ENCODE measurements at regions not wholly inside any gene's neighbourhood (a gene's known extent, or its start where the extent isn't known, plus 50 kb on each side); places are given as distances from the start of the nearest gene placed in this dataset.

- TF ChIP-seq CTCF (IDR thresholded peaks at IDR 0.05; ENCODE audit: low read depth, low read length, missing control alignments), result no peak
- DNase-seq (ENCODE audit: low read depth), result no peak
- in situ Hi-C loops (cut with HindIII; ENCODE audit: low sequenced_read_pairs), result no loop called here
- no peak overlapping the region for H3K4me3 ChIP-seq (ENCODE audit: low read depth, low read length)
Observed at GRCh38 chr2:104109356-104109755, 744.6 kb upstream of the POU3F3 start.

- in situ Hi-C loops (cut with HindIII; ENCODE audit: low sequenced_read_pairs), result no loop called here
- DNase-seq (ENCODE audit: low read depth), result no peak
- TF ChIP-seq CTCF (IDR thresholded peaks at IDR 0.05; ENCODE audit: low read depth, low read length, missing control alignments), result no peak
- H3K4me3 ChIP-seq (ENCODE audit: low read depth, low read length), result no peak overlapping the region
Observed at GRCh38 chr2:104118889-104119288, 735.0 kb upstream of the POU3F3 start.

- TF ChIP-seq CTCF (IDR thresholded peaks at IDR 0.05; ENCODE audit: low read depth, low read length, missing control alignments), result no peak
- no peak for DNase-seq (ENCODE audit: low read depth)
- no peak overlapping the region for H3K4me3 ChIP-seq (ENCODE audit: low read depth, low read length)
- in situ Hi-C loops (cut with HindIII; ENCODE audit: low sequenced_read_pairs), result no loop called here
Observed at GRCh38 chr2:104120171-104120570, 733.7 kb upstream of the POU3F3 start.

- DNase-seq (ENCODE audit: low read depth), result no peak
- no peak overlapping the region for H3K4me3 ChIP-seq (ENCODE audit: low read depth, low read length)
- TF ChIP-seq CTCF (IDR thresholded peaks at IDR 0.05; ENCODE audit: low read depth, low read length, missing control alignments), result no peak
- in situ Hi-C loops (cut with HindIII; ENCODE audit: low sequenced_read_pairs), result no loop called here
Observed at GRCh38 chr2:104125096-104125495, 728.8 kb upstream of the POU3F3 start.

GRCh38 chr2:104127049-104127770 lies 726.7 kb upstream of the POU3F3 start:
- H3K4me3 ChIP-seq (ENCODE audit: low read depth, low read length), result no peak overlapping the region
- no peak for TF ChIP-seq CTCF (IDR thresholded peaks at IDR 0.05; ENCODE audit: low read depth, low read length, missing control alignments)
- in situ Hi-C loops (cut with HindIII; ENCODE audit: low sequenced_read_pairs), result no loop called here
- no peak for DNase-seq (ENCODE audit: low read depth)

GRCh38 chr2:104140361-104140760 lies 713.6 kb upstream of the POU3F3 start:
- TF ChIP-seq CTCF (IDR thresholded peaks at IDR 0.05; ENCODE audit: low read depth, low read length, missing control alignments), result no peak
- DNase-seq (ENCODE audit: low read depth), result peak; percentile 39
- in situ Hi-C loops (cut with HindIII; ENCODE audit: low sequenced_read_pairs), result no loop called here
- no peak overlapping the region for H3K4me3 ChIP-seq (ENCODE audit: low read depth, low read length)

Measured in astrocyte of the cerebellum (primary cell).